ENCODE measurements at regions not wholly inside any gene's neighbourhood (a gene's known extent, or its start where the extent isn't known, plus 50 kb on each side); places are given as distances from the start of the nearest gene placed in this dataset.
A peak's percentile ranks its signal among the peaks of the same experiment; 100 is the strongest.

DNA sequence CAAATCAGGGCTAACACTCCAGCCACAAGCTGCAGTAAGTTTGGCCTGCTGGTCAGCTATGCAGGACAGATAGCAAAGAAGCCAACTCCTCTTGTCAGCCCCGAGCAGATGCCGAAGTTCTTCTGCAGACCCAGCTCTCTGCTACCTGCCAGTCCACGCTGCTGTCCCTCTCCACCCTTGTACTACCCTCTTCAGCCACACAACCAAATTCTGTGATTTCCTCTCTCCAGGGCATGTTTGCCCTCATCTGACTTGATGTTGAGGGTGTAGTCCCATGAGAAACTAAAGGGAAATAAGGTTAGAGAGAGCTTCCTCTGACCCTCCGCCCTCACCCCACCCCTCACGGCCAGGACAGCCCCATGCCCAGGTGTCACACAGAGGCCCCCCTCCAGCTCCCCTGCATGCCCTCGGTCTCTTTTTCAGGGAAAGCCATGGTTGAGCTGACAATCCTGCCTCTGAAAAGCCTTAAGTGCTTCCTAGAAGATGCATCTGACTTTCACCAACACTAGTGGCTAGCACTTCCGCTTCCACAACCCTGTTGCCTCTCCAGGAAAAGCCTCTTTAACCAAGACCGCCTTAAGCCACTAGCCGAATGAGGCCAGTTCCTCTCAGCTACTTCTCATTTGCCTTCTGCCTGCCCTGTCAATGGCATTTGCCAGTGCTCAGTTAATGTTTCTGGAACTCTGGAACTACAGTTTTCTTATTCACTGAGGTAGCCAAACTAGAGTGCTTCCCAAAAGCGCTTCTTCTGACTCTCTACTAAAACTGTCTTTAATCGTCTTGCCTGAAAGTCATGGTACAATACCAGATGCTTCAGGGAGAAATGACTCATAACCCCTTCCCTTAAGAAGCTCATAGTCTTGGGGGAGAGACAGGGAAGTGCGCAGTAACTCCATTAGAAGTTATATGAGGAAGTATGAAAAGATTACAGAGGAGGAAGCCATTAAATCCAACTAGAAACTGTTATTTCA lies 300.4 kb upstream of the STT3B start:
- DNase-seq = no peak

DNA sequence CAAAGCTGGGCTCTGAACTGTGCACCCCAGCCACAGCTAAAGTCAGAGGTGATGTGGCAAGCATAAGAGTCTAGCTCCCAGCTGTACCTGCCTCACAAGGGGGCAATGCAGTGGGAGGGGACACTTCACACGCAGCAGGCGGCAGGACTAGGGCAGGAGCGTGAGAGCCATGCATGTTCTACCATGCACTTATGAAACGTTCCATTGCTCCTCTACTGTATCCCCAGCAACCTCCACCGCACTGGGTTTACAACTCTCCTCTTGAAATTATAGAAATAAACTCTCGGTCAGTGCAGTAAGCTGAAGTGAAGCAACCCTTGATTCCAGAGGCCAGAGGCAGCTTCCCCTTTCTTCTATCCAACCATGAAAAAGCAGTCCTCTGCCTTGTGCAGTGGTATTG lies 298.6 kb upstream of the STT3B start:
- no peak for DNase-seq

DNA sequence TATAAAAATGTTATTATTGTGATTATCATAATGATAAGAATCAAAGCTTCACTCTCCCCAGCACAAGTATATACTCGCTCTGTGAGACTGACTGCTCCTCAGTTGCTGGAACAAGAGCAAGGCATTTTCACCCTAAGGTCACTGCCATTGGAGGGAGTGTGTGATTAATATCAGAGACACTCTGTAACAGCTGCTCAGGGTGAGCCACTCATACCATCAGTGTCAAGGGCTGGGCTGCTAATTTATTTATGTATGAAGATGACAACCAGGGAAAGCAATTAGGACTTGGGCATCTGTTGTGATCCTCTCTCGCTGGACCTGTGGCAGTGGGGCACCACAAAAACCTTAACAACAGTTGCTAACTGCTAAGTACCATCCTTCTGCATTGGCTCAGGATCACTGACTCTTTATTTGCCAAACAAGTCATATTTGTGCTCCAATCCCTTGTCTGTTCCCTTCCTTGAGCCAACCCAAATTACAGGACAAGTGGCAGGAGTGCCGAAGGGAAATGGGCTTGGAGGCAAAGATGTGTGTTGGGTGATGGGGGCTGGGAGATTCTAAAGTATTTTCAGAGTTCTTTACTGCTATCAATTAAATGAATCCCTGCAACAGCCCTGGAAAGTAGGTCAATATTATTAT lies 297.5 kb upstream of the STT3B start:
- no peak for DNase-seq

DNA sequence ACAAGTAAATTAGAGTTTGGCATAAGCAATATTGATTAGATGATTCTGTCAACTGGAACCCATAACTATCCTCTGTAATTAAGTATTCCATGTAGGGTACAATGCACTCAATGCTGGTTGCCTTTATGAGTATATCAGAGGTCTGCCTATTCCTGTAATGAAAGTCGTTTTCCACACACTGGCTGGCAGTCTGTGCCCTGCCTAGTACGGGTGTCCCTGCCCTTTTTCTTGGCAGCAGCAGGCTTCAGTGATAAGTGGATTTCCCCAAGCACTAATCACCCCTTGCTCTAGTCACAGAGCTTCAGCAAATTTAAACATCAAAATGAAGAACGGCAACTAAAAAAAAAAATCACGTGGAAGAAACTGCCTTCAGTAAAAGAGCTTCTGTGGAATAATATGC lies 294.8 kb upstream of the STT3B start:
- DNase-seq = no peak

DNA sequence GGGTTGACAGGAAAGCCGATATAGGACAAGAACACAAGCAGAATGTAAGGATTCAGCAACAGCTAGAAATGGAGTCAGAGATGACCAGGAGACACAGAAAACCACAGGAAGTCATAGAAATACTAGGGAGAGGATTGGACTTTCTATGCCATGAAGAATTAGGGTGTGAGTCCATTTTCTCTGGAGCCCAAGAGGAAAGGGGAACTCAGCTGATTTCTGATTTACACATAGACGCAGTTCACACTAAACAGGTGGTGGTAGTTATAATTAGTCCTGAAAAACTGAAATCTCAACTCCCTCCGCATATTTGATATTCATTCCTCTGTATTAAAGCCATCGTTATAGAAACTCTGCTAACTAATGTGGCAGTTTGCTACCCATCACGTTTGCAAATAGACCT lies 292.7 kb upstream of the STT3B start:
- DNase-seq = no peak

DNA sequence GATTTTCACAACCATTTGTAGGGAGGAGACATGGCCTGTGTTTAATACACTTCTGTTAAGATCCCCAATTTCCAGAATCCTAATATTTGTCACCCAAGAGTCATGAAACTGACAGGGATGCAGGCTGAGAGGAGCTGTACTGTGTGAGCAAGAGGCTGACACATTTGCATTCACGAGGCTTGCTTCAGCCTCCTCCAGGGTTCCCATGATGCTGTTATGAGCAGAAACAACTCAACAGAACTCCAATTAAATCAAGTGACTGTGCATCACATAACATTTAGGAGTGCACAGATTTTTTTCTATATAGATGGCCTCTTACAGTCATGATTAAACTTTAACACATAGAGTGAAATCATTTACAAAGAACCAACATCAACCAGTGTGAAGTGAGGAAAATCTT lies 292.3 kb upstream of the STT3B start:
- DNase-seq = no peak

DNA sequence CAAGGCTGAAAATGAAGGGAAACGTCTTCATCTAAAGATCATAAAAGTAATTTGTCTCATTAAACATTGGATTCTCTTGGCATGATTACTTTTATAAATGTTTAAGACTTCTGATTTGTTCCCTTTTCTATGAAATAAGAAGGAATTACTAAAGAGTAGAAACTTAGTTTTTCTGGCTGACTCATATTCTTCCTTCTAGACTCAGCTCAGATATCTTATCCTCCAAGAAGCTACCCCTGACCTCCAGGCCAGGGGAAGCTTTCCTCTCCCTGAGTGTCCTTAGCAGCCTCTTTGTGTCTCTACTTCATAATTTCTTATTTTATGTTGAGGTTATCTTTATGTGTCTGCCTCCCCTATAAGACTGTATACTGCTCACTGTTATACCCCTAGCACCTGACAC lies 291.9 kb upstream of the STT3B start:
- DNase-seq = no peak

DNA sequence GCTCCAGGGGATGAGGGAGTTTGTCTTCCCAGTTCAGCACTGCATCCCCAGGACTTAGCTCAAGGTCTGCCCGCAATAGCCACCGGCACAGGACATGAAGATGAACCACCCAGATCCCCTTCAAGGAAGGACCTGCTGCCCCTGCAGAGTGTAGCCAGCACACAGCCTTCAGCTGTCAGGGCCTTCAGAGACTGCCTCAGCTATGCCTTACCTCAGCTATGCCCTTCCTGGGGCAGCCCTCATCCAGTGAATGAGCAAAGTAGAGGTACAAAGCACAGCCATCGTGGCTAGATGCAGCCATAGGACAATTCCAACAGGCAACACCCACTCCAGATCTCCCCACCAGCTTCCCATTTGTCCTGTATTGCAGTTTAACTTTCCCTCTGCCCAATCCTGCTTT lies 291.2 kb upstream of the STT3B start:
- DNase-seq = no peak

DNA sequence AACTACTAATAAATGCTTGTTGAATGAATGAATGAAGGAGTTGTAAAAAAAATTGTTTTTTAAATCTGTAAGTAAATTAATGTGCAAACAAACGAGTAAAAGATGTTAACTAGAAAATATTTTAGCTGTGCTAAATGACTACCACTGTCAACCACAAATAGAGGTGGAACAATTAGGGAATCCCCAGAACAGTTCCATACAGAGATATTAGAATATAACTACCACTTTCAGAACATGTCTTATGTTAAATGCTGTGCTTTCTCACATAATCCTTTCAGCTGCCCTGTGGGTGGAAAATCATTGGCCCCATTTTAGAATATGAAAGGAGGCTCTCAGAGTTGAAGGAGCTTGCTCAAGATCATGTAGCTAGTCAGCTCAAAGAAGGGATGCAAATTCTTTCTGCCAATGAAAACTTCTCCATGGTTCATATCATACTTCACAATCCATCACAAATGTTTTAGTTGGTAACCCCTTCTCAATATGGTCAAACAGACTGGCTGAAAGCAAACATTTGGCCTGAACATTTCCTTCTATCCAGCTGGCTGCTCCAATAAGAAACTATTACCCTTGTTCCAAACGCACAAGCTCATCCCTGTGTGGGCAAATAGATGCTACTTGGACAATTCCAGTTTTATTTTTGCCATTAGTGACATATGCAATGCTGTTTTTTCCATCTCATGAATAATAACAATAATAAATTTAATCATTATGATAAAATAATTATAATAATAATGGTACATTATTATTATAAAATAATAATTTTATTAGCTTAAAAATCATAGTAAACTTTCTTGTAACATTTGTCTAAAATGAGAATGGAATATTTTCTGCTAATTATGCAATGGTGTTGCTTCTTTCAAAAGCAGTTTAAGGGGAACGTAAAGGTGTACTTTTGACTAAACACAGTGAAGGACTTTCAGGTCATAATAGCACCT lies 290.4 kb upstream of the STT3B start:
- DNase-seq = peak; percentile 30

DNA sequence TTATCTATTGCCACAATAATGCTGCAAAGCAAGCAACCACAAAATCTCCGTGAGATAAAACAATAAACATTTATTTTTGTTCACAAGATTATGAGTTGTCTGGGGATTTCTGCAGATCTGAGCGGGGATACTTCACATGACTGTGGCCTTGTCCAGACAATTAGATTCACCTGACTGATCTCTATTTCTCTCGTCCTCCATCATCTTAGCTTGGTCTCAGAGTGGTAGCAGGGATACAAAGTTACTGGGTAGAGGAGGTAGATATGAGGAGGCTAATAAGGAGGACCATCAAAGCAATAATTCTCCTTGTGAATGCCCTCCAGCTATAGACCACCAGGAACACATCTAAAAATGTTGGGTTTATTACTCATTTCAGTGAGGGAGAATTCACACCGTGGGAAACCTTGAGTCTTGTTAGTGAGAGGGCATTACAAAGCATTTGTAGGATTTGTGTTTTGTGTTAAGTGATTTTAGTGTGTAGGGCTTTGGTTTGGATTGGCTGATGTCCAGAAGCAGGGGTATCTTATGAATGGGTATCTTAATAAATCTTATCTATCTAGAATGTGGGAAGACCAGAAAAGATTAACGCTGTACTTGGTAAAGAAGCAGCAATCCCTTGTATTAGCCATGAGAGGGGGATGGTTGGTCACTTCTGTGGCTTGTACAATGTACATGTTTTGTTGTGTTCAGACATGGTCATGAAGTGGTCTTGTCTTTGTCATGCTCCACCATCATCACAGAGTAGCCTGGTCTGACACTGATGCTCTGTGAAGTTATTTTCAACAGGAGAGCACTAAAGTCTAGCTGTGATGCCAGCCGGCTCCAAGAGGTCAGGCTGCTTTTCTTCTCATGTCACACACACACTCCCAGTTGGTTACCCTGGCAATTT lies 287.6 kb upstream of the STT3B start:
- DNase-seq = no peak

DNA sequence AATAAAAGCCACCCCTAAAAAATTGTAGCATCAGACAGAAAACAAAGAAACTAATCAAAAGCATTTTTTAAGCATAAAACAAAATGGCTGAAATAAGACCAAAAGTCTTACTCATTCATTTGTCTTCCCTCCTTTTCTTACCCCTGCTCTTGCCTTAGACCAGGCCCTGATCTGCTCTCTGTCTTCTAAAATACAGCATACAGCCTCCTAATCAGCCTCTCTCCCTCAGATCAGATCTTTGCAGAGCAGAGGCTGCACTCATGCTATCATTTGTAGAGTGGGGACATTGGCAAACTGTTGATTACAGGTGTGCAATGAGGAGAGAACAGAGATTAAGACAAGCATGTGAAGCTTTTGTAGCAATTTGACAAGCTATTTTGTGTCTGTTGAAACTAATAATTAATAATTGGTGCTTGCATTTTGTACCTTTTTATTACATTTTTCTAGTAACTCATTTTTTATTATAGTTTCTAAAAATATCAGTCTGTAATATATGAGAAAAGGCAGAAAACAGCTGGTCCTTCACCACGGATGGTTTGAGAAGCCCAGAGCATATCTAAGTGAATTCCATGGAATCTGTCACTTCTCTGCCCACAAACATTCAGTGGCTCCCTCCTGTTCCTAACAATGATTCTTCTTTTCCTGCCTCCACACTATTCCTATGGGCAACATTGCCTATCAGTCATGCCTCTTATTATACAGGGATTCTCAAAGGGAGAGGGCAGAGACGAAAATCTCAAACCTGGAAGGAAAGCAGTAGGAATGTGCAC lies 286.2 kb upstream of the STT3B start:
- DNase-seq = no peak

DNA sequence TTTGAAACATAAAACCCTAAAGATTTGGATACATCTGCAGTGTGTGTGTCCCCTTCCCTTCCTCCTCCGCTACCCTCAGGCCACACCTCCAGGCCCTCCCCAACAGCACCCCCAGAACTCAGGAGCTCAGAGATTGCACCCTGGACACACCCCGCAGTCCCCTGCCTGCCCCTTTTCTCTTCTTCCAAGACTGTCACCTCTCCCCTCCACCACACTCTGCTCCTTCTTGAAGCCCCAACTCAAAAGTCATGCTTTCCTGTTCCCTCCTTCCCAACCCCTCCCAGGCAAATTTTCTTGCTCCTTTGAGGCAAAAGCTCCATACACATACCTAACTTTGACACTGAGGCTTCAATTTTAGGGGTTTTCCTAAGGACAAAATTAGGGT lies 285.7 kb upstream of the STT3B start:
- no peak for DNase-seq

DNA sequence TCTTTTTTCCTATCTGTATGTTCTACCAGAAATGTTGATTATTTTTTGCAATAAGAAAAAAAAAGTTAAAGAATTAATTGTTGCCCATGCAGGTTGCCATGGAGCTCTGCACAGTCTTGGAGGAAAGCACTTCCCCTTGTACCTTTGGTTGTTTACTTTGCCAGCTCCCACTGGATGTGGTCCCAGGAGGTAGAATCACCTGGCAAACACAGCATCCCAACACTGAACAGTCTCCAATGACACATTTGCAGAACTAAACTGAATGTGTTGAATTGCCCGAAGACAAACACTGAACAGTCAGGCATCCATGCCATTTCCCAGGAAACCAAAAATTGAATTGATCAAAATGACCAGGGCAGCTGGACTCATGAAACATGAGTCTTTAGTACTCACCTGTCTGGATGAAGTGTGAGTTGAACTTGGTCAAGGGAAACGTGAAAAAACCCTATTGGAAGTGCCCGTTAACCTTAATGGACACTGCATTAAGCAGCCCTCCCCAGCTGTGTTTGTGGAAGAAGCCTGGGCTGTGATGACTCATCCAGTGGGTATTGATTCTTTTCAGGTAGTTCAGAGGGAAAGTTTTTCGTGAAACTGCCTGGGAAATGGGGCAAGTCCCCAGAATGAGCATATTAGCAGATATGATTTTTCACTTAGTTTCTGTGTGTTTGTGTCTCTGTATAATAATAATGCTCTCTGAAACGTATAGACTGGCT lies 284.7 kb upstream of the STT3B start:
- peak; percentile 50 for DNase-seq

DNA sequence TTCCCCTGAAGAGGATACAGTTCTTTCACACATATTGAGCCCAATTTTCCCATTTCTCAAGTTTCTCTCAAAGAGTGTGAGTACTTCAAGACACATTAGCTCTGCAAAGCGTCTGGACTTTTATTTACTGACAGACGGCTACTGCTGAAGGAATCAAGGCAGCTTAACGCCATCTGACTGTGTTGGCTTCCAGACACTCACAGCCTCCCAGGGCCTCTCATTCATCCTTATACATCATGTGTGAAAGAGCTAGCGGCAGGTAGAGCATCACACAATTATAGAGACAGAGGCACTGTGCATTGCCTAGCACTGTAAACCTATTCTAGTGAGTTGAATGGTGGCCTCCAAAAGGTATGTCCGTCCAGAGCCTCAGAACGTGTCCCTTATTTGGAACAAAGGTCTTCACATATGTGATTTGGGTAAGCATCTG lies 284.1 kb upstream of the STT3B start:
- no peak for DNase-seq

DNA sequence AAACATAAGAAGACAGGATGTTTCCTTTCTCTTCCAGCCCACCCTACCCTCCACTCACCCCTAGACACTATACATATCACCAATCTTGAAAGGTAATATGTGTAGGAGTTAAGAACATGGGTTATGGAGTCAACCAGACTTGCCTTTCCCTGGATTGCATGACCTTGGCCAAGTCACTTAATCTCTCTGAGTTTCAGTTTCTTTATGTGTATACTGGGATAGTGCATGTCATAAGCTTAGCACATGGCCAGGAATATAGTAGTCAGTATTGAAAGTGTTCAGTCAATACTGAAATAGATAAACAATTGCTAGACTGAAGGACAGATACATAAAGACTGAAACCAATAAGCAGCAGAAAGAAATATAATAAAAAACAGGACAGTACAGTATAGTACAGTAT lies 283.2 kb upstream of the STT3B start:
- DNase-seq = no peak

DNA sequence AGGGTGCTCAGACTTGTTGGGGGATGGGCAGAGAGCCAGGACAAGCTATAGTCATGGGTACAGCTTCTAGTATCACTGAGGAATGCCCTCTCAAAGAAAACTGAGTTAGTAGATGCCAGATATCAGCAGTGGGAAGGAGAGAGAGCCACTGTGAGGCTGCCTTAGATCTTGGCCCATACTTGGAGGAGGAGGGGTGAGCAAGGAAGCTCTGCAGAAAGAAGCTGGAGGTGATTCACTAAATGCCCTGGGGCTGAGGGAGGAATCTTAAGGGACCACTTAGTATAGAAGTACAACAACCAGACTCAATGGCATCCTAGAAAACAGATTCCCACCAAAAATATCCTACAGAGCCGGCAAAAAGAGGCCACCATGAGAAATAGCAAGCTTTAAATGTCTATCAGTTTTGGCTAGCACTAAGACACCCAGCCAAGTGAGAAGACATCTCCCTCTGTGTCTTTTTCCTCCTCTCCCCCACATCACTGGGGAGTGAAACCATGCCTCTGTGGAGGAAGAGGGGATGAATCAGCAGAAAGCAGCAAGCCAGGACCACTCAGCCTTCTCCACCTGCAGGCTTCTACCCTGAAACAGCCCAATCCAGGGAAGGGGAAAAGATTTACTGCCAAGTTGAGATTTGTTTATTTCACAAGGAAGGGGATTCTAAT lies 282.5 kb upstream of the STT3B start:
- peak; percentile 19 for DNase-seq

DNA sequence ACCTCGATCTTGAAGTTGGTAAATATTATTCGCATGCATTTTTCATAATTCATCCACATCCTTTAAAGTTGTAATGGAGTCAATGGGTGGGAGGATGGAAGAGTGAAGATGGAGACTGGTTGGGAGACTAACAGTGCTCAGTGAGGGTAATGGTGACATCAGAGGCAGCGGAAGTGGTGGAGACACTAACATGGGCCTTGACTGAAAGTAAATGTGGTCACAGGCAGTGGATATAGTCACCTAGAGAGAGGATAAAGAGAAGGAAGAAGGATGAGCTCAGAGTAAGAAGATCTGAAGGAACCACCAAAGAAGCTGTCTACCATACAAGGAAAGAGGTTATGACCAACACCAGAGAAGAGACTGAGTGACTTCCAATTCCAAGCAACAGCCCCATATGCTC lies 281.6 kb upstream of the STT3B start:
- no peak for DNase-seq

DNA sequence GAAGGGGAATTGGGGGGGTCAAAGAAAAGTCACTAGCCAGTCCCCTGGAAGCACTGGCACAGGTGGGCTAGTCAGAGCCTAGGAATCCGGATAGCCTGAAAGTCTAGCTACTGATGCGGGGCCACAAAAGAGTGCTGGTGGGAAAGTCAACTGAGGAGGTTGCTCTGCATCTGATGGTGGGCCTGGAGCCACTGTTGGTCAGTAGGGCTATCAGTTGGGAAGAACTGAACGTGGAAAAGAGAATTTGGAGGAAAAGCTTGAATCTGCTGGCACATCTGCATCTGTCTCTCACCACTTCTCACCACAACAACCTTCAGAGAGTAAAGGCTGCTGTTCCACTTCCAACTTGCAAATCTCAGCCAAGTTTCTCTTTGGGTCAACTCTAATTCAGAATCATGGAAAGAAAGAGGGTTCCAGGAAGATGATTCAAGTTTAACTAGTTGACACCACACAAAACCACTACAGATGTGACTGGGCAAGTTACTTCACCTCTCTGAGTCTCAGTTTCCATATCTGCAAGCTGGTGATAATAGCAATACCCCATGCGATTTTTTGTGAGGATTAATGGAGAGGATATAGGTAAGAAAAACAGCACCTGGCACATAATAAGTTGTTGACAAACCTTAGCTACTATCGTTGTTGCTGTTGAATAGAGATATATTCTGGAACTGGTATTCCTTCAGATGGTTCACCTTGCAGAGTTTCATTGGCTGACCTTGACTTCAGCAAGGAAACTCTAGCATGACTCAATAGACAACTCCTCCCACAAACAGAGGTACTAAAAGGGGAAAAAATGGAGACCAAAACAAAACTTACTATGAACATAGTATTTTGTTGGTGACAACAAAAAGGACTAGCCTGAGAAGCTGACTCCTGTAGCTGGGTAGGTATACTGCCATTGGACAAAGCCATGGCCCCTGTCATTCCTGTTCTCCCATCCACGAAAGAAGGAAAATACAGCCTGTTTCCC lies 280.2 kb upstream of the STT3B start:
- DNase-seq = peak; percentile 37

DNA sequence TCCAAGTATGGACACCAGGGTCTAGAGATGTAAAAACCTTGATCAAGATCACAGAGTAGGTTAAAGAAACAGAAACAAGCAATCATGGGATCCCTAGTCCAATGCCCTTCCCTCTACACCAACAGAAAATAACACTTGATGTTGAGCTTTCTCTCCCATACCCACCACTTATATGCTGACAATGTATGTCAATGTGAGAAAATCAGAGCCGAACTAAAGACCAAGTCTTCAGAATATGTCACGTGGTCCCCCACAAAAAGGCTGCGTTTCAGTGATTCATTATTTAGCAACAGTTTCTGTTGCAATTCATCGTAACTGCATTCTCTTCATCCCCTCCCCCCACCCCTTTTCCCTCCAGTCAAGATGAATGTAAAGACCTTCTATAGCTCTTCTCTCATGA lies 278.9 kb upstream of the STT3B start:
- DNase-seq = peak; percentile 41

Data from stimulated activated CD4-positive, alpha-beta T cell treated with anti-CD3 and anti-CD28 coated beads, Interleukin-15, amount 100 ng/mL, for 24 hours (primary cell).